ENCODE measurements at regions not wholly inside any gene's neighbourhood (a gene's known extent, or its start where the extent isn't known, plus 50 kb on each side); places are given as distances from the start of the nearest gene placed in this dataset.

GRCh38 chr9:7342736-7343135 lies 456.8 kb downstream of the DMAC1 start:
- TF ChIP-seq, protein P1, sequence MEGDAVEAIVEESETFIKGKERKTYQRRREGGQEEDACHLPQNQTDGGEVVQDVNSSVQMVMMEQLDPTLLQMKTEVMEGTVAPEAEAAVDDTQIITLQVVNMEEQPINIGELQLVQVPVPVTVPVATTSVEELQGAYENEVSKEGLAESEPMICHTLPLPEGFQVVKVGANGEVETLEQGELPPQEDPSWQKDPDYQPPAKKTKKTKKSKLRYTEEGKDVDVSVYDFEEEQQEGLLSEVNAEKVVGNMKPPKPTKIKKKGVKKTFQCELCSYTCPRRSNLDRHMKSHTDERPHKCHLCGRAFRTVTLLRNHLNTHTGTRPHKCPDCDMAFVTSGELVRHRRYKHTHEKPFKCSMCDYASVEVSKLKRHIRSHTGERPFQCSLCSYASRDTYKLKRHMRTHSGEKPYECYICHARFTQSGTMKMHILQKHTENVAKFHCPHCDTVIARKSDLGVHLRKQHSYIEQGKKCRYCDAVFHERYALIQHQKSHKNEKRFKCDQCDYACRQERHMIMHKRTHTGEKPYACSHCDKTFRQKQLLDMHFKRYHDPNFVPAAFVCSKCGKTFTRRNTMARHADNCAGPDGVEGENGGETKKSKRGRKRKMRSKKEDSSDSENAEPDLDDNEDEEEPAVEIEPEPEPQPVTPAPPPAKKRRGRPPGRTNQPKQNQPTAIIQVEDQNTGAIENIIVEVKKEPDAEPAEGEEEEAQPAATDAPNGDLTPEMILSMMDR (IDR thresholded peaks at IDR 0.05; ENCODE audit: low read depth, low read length): no peak
- no peak for TF ChIP-seq EZH2phosphoT487 (IDR thresholded peaks at IDR 0.05; ENCODE audit: low read depth)

Measured in OCI-LY3 (cell line).